Endothelial cell of umbilical vein (primary cell): ENCODE measurements at regions not wholly inside any gene's neighbourhood (a gene's known extent, or its start where the extent isn't known, plus 50 kb on each side); places are given as distances from the start of the nearest gene placed in this dataset.

Experiments
- BruUV-seq: library from RNA; stranded (reverse); fragments of 400-500 nt; replicated peaks from 2 replicates; lab custom pipeline; 2021; lab: Mats Ljungman, UMichigan
- CTCF ChIA-PET: fragments of 300-600, 350-600 bp; sonication (Branson Sonifier 250); formaldehyde crosslinking; loops from one replicate; lab custom pipeline; 2021; ENCODE audit warnings: antibody characterized with exemption, inconsistent platforms; lab: Charles Lee
- POLR2A ChIA-PET: fragments of 300-600, 350-600 bp; sonication (Branson Sonifier 250); formaldehyde crosslinking; loops from one replicate; lab custom pipeline; 2021; ENCODE audit warnings: antibody characterized with exemption, inconsistent platforms; lab: Charles Lee
- DNase-seq: peaks from one replicate; pipeline ENCODE4 v3.0.0-alpha.2; 2011; ENCODE audit warnings: low read depth, low spot score
- FAIRE-seq: peaks from 2 replicates; lab custom pipeline; 2011; peaks lifted over from hg19 to GRCh38; lab: Jason Lieb, UNC
- H2AFZ ChIP-seq: 2 replicates; pipeline ENCODE4 v1.6.0; 2012; ENCODE audit warnings: low read depth, low read length, control low read depth, inconsistent platforms
- H3K27ac ChIP-seq: 2 replicates; pipeline ENCODE4 v1.5.1; 2011; ENCODE audit warnings: low read depth, mild to moderate bottlenecking, control low read depth, low read length, moderate library complexity; ENCODE audit not compliant: insufficient read depth
- H3K27me3 ChIP-seq, 2 experiments: 2 replicates each; pipeline versions ENCODE4 v1.6.0 to v1.6.1; 2011; ENCODE audit warnings: low read length in 2 of 2, mixed read lengths in 1 of 2; ENCODE audit not compliant: control insufficient read depth in 2 of 2, insufficient read depth in 2 of 2
- H3K36me3 ChIP-seq, 2 experiments: 2 replicates in 1 of 2; 3 replicates in 1 of 2; pipeline ENCODE4 v1.5.1; 2011; ENCODE audit warnings: low read length in 2 of 2, mild to moderate bottlenecking in 1 of 2, moderate library complexity in 1 of 2; ENCODE audit not compliant: control insufficient read depth in 2 of 2, insufficient read depth in 2 of 2; ENCODE audit errors: extremely low read depth in 1 of 2
- H3K4me1 ChIP-seq: 3 replicates; pipeline ENCODE4 v1.5.1; 2011; ENCODE audit warnings: mild to moderate bottlenecking, low read length; ENCODE audit not compliant: control insufficient read depth, insufficient read depth; ENCODE audit errors: extremely low read depth
- H3K4me2 ChIP-seq: 2 replicates; pipeline ENCODE4 v1.6.1; 2011; ENCODE audit warnings: low read length, control low read depth, mixed read lengths; ENCODE audit not compliant: insufficient read depth
- H3K4me3 ChIP-seq, 3 experiments: fragments of 200-600 bp in 1 of 3; sonication (generic), shearing (Covaris generic) in 1 of 3; replicated peaks in 1 of 3; 2 replicates each; pipeline ENCODE4 v1.5.1; 2011 to 2016; ENCODE audit warnings: control low read depth in 3 of 3, low read length in 3 of 3, mild to moderate bottlenecking in 2 of 3, inconsistent platforms in 1 of 3, low read depth in 1 of 3, moderate library complexity in 1 of 3; ENCODE audit not compliant: insufficient read depth in 1 of 3
- H3K79me2 ChIP-seq: 2 replicates; pipeline ENCODE4 v1.6.0; 2012; ENCODE audit warnings: low read length, inconsistent platforms; ENCODE audit not compliant: control insufficient read depth, insufficient read depth
- H3K9ac ChIP-seq: replicated peaks from 2 replicates; pipeline ENCODE3; 2011; ENCODE audit warnings: low read length, control low read depth; ENCODE audit not compliant: insufficient read depth; ENCODE audit errors: extremely low read depth
- H3K9me1 ChIP-seq: replicated peaks from 3 replicates; pipeline ENCODE4 v1.6.0; 2011; ENCODE audit warnings: mild to moderate bottlenecking, low read length; ENCODE audit not compliant: control insufficient read depth, insufficient read depth; ENCODE audit errors: extremely low read depth
- H3K9me3 ChIP-seq: replicated peaks from 2 replicates; pipeline ENCODE4 v1.5.1; 2012; ENCODE audit warnings: low read length, inconsistent platforms; ENCODE audit not compliant: control insufficient read depth, insufficient read depth
- H4K20me1 ChIP-seq: replicated peaks from 2 replicates; pipeline ENCODE3; 2011; ENCODE audit warnings: mild to moderate bottlenecking, low read length; ENCODE audit not compliant: control insufficient read depth, insufficient read depth; ENCODE audit errors: extremely low read depth
- CTCF ChIP-seq, 2 donors: IDR thresholded peaks; 1 replicate in 1 of 2; 2 replicates in 1 of 2; pipeline ENCODE4 v1.5.1; 2011; ENCODE audit warnings: low read length in 2 of 2, mild to moderate bottlenecking in 2 of 2, moderate library complexity in 2 of 2, control low read depth in 1 of 2, inconsistent platforms in 1 of 2, low read depth in 1 of 2; ENCODE audit not compliant: insufficient read depth in 1 of 2; ENCODE audit errors: extremely low read depth in 1 of 2
- EZH2 ChIP-seq: IDR thresholded peaks from 2 replicates; pipeline ENCODE4 v1.6.1; 2012; ENCODE audit warnings: borderline replicate concordance, low read depth, mild to moderate bottlenecking, moderate library complexity, low read length, inconsistent platforms; ENCODE audit not compliant: severe bottlenecking
- FOS ChIP-seq: IDR thresholded peaks from 2 replicates; pipeline ENCODE4 v1.6.1; 2011; ENCODE audit warnings: mild to moderate bottlenecking, low read length, moderate library complexity, borderline replicate concordance; ENCODE audit not compliant: insufficient read depth
- GATA2 ChIP-seq: IDR thresholded peaks from 2 replicates; pipeline ENCODE4 v1.7.0; 2011; ENCODE audit warnings: low read depth, mild to moderate bottlenecking, moderate library complexity, mixed read lengths, low read length; ENCODE audit not compliant: insufficient read length, insufficient read depth
- JUN ChIP-seq: IDR thresholded peaks from 2 replicates; pipeline ENCODE4 v1.6.1; 2011; ENCODE audit warnings: borderline replicate concordance, low read depth; ENCODE audit not compliant: insufficient read length, insufficient read depth
- MAX ChIP-seq: IDR thresholded peaks from 2 replicates; pipeline ENCODE4 v1.6.1; 2011; ENCODE audit not compliant: insufficient read depth, insufficient read length
- MYC ChIP-seq: IDR thresholded peaks from one replicate; pipeline ENCODE4 v1.6.1; 2011; ENCODE audit warnings: mild to moderate bottlenecking, low read depth, low read length
- POLR2A ChIP-seq: IDR thresholded peaks from 2 replicates; pipeline ENCODE4 v1.6.1; 2012; ENCODE audit warnings: low read depth, mild to moderate bottlenecking, control low read depth, low read length
- POLR2AphosphoS5 ChIP-seq: IDR thresholded peaks from 2 replicates; pipeline ENCODE4 v1.6.1; 2012; ENCODE audit warnings: low read depth, mild to moderate bottlenecking, control low read depth, low read length, moderate library complexity; ENCODE audit not compliant: insufficient read depth
- dilution Hi-C: fragments of 300-500 bp; cut with MboI; formaldehyde crosslinking; loops from one replicate; pipeline ENCODE4 v1.15.0; 2019; ENCODE audit warnings: low sequenced_read_pairs; ENCODE audit not compliant: extremely low pct_ligation_motif_present
- intact Hi-C: fragments of 100-400 bp; cut with micrococcal nuclease; formaldehyde crosslinking; loops from one replicate; pipeline ENCODE4 v1.10.0; 2022

GRCh38 chr5:51573835-51574234 lies 190.6 kb downstream of the ISL1 start:
- no peaks in the 10 kb centered on the region for H4K20me1 ChIP-seq
- BruUV-seq, result no TSS peak
- H3K4me1 ChIP-seq, result no peaks in the 10 kb centered on the region
- DNase-seq (no peak), FAIRE-seq (no peak)
- no peak overlapping the region for H3K4me3 ChIP-seq
- H2AFZ ChIP-seq, result no peak overlapping the region
- no peaks in the 10 kb centered on the region for H3K9me1 ChIP-seq
- no peak for TF ChIP-seq EZH2
- TF ChIP-seq POLR2A, result no peak
- TF ChIP-seq GATA2, result no peak
- no peak for TF ChIP-seq JUN
- TF ChIP-seq MYC, result no peak
- TF ChIP-seq POLR2AphosphoS5, result no peak
- no peak for TF ChIP-seq CTCF (IDR thresholded peaks at IDR 0.05; ENCODE audit: extremely low read depth in 1 of 2, insufficient read depth in 1 of 2, low read depth in 1 of 2, low read length in 2 of 2)
- TF ChIP-seq MAX, result no peak
- TF ChIP-seq FOS, result no peak
- no peaks in the 10 kb centered on the region for H3K9me3 ChIP-seq
- H3K27me3 ChIP-seq, result no peaks in the 10 kb centered on the region
- dilution Hi-C loops, result no loop called here
- H3K36me3 ChIP-seq, result no peaks in the 10 kb centered on the region
- CTCF ChIA-PET, result no interaction called here
- intact Hi-C loops, result no loop called here
- POLR2A ChIA-PET, result no interaction called here
- H3K9ac ChIP-seq, result no peak overlapping the region
- H3K4me2 ChIP-seq, result no peak overlapping the region
- no peak overlapping the region for H3K27ac ChIP-seq
- H3K79me2 ChIP-seq, result no peaks in the 10 kb centered on the region
